NCI-H526 treated with DMSO at 0.1 percent for 48 hours (cell line): ENCODE measurements at regions not wholly inside any gene's neighbourhood (a gene's known extent, or its start where the extent isn't known, plus 50 kb on each side); places are given as distances from the start of the nearest gene placed in this dataset.
"Not testable (repeated sequence)": the region's sequence is repeated elsewhere in the genome, so short reads cannot be mapped to it uniquely, and the experiment has no call there.

ENCODE experiments used
- DNase-seq: peaks from one replicate; lab custom pipeline; 2025; lab: John Stamatoyannopoulos, UW

GRCh38 chr2:103367877-103368276, 606.0 kb downstream of the TMEM182 start:
- DNase-seq: no peak

GRCh38 chr2:103383541-103383940, 621.7 kb downstream of the TMEM182 start:
- DNase-seq: no peak

- no peak for DNase-seq
These were observed 625.0 kb downstream of the TMEM182 start for GRCh38 chr2:103386872-103387271.

GRCh38 chr2:103387888-103388287, 626.1 kb downstream of the TMEM182 start:
- no peak for DNase-seq

- no peak for DNase-seq
These were observed 634.3 kb downstream of the TMEM182 start for GRCh38 chr2:103396152-103396551.

- DNase-seq: no peak
These were observed 639.8 kb downstream of the TMEM182 start for GRCh38 chr2:103401621-103402020.

- DNase-seq: no peak
These were observed 640.5 kb downstream of the TMEM182 start for GRCh38 chr2:103402336-103402735.

GRCh38 chr2:103402944-103403343, 641.1 kb downstream of the TMEM182 start:
- no peak for DNase-seq

GRCh38 chr2:103403388-103403787, 641.6 kb downstream of the TMEM182 start:
- not testable (repeated sequence) for DNase-seq

GRCh38 chr2:103410221-103410620, 648.4 kb downstream of the TMEM182 start:
- no peak for DNase-seq

- DNase-seq: no peak
These were observed 657.7 kb downstream of the TMEM182 start for GRCh38 chr2:103419506-103419905.

GRCh38 chr2:103423100-103423499, 661.3 kb downstream of the TMEM182 start:
- no peak for DNase-seq

- no peak for DNase-seq
These were observed 665.7 kb downstream of the TMEM182 start for GRCh38 chr2:103427567-103427966.

- no peak for DNase-seq
These were observed 668.4 kb downstream of the TMEM182 start for GRCh38 chr2:103430191-103430590.

GRCh38 chr2:103435010-103435409, 673.2 kb downstream of the TMEM182 start:
- DNase-seq: no peak

GRCh38 chr2:103437161-103437560, 675.3 kb downstream of the TMEM182 start:
- no peak for DNase-seq

GRCh38 chr2:103445347-103445746, 683.5 kb downstream of the TMEM182 start:
- DNase-seq: peak; percentile 96

GRCh38 chr2:103448495-103448894, 686.7 kb downstream of the TMEM182 start:
- peak; percentile 67 for DNase-seq

- peak; percentile 12 for DNase-seq
These were observed 689.5 kb downstream of the TMEM182 start for GRCh38 chr2:103451283-103451682.

GRCh38 chr2:103459283-103459682, 697.5 kb downstream of the TMEM182 start:
- no peak for DNase-seq

GRCh38 chr2:103462101-103462500, 700.3 kb downstream of the TMEM182 start:
- no peak for DNase-seq

GRCh38 chr2:103462712-103463111, 700.9 kb downstream of the TMEM182 start:
- no peak for DNase-seq

- DNase-seq: no peak
These were observed 703.0 kb downstream of the TMEM182 start for GRCh38 chr2:103464831-103465230.

GRCh38 chr2:103469800-103470199, 708.0 kb downstream of the TMEM182 start:
- no peak for DNase-seq

GRCh38 chr2:103484906-103485305, 723.1 kb downstream of the TMEM182 start:
- no peak for DNase-seq
